IPS-18a (cell line): ENCODE measurements at regions not wholly inside any gene's neighbourhood (a gene's known extent, or its start where the extent isn't known, plus 50 kb on each side); places are given as distances from the start of the nearest gene placed in this dataset.

Source experiments
- H3K27ac ChIP-seq: one replicate; pipeline ENCODE4 v1.5.1; 2013; ENCODE audit warnings: low read length
- H3K27me3 ChIP-seq: one replicate; pipeline ENCODE4 v1.6.1; 2013; ENCODE audit warnings: mild to moderate bottlenecking, low read length; ENCODE audit not compliant: control insufficient read depth, insufficient read depth
- H3K36me3 ChIP-seq: one replicate; pipeline ENCODE4 v1.6.1; 2013; ENCODE audit warnings: low read depth, low read length; ENCODE audit not compliant: control insufficient read depth
- H3K4me1 ChIP-seq: one replicate; pipeline ENCODE4 v1.6.1; 2013; ENCODE audit warnings: low read depth, low read length; ENCODE audit not compliant: control insufficient read depth
- H3K4me3 ChIP-seq: one replicate; pipeline ENCODE4 v1.5.1; 2013; ENCODE audit warnings: low read length
- H3K9ac ChIP-seq: one replicate; pipeline ENCODE4 v1.6.1; 2013; ENCODE audit warnings: mild to moderate bottlenecking, low read length, moderate library complexity
- H3K9me3 ChIP-seq: one replicate; pipeline ENCODE4 v1.6.1; 2013; ENCODE audit warnings: low read depth, low read length; ENCODE audit not compliant: control insufficient read depth

DNA sequence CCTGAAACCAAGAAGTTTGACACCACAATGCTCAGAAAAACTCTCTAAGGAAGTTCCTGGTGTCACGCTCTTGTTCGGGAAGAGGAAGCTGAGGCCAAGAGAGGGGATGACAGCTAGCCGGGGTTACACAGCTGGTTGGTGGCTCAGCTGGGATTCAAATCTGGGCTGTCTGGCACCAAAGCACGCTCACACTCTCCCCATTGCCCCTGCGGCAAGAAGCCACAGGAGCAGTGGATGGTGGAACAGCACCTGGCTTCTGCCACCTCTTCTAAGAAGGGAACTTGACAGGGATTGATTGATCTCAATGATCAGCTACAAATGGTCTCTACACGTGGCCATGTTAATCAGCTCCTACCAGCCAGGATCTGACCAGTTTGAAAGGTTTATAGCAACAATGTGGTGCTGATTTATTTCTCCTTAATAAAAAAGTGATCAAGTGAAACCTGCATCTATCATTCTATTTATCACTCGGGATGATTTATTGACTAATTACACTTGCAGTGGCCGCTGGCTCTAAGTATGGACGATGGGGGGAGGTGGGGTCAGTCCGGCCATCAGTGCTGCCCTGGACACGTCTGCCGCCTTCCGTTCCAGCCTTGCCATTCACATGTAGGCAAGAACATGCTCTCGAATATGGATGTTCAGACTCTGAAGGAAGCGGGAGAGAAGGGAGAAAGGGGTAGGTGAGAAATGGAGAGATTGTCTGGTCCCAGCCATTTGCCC, 71.9 kb upstream of the TOP1 start:
- Histone ChIP-seq H3K27me3 (no peaks in the 10 kb centered on the region), H3K9me3 (no peaks in the 10 kb centered on the region), H3K36me3 (no peaks in the 10 kb centered on the region), H3K9ac (no peak overlapping the region), H3K4me3 (no peak overlapping the region), H3K27ac (no peak overlapping the region), H3K4me1 (peaks cover 4% of the 10 kb centered on the region)

DNA sequence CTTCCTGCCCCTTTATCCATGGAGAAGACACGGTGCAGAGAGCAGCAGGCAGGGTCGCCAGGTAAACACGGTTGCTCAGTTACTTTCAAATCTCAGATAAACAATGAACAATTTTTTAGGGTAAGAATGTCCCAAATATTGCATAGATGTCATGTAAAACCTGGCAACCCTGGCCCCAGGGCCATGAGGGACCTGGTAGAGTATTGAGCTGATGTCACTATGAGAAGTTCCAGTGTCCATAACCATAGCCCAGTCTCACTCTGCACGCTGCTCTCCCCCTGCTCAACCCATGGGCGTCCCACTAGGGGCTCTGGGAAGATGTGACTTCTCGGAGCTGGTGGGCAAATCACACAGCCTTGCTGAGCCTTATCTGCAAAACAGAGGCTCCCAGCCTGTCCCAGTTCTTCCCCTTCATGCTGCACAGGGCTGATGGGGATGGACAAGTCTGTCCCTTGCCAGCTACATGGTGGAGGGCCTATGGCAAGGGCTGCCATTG, 71.3 kb upstream of the TOP1 start:
- H3K4me3 ChIP-seq, result no peak overlapping the region
- H3K27ac ChIP-seq, result no peak overlapping the region
- no peaks in the 10 kb centered on the region for H3K9me3 ChIP-seq
- no peaks in the 10 kb centered on the region for H3K4me1 ChIP-seq
- H3K9ac ChIP-seq, result no peak overlapping the region
- no peaks in the 10 kb centered on the region for H3K27me3 ChIP-seq
- H3K36me3 ChIP-seq, result no peaks in the 10 kb centered on the region

DNA sequence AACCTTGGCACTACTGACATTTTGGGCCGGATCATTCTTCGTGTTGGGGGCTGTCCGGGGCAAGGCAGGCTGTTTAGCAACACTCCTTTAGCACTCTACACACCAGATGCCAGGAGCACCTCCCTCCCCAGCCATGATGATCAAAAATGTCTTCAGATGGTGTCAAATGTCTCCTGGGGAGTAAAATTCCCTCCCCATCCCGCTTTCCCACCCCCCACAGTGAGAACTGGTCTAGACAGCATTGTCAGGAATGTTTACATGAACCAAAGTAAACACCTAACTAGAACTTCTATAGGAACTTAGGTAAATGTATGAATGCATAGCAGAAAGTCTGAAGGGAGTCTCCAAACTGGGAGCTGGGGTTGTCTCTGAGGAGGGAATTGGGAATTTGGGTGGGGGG, 70.0 kb upstream of the TOP1 start:
- Histone ChIP-seq H3K27ac (no peak overlapping the region), H3K27me3 (no peaks in the 10 kb centered on the region), H3K4me1 (no peaks in the 10 kb centered on the region), H3K36me3 (no peaks in the 10 kb centered on the region), H3K4me3 (no peak overlapping the region), H3K9ac (no peak overlapping the region), H3K9me3 (no peaks in the 10 kb centered on the region)

DNA sequence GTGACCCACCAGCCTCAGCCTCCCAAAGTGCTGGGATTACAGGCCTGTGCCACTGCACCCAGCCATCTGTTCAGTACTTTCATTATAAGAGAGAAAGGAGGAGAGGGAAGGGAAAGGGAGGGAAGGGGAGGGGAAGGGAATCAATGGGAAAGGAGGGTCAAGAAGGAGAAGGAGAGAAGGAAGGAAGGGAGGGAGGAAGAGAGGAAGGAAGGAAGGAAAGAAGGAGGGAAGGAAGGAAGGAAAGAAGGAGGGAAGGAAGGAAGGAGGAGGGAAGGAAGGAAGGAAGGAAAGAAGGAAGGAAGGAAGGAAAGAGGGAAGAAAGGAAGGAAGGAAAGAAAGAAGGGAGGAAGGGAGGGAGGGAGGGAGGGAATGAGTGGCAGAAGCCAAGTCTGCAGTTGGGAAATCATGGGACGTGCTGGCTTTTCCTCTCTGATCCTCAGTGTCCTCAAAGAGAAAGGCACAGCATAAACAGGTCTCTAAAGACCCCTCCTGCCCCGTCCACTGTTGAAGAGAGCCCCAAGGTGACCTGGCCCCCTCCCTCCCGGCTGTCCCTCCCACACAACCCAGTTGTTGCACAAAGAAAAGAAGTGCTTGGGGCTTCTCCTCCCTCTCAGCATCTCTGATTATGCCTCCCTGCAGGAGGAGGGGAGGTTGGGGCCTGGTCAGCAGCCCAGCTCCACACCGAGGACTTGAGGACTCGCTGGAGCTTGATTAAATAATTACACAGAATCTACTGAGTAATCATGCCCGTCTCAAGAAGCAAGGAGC, 69.1 kb upstream of the TOP1 start:
- Histone ChIP-seq H3K9me3 (no peaks in the 10 kb centered on the region), H3K36me3 (no peaks in the 10 kb centered on the region), H3K27me3 (no peaks in the 10 kb centered on the region), H3K4me3 (no peak overlapping the region), H3K27ac (no peak overlapping the region), H3K9ac (no peak overlapping the region), H3K4me1 (no peaks in the 10 kb centered on the region)

DNA sequence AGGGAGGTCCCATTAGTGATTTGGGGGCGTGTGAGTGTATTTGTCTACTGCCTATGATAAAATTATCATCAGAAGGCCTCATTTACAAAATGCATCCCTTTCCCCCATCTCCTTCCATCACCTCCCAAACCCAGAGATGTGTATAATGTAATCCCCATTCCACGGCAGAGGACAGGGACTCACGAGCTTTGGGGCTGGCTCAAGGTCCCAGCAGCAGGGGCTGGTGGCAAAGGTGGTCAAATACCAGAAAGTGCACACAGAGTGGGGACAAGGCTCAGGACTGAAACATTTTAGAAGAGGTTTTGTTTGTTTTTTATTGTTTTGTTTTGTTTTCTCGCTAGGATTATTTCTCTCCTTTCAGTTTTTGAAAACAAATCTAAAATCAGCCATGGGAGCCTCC, 68.5 kb upstream of the TOP1 start:
- no peak overlapping the region for H3K9ac ChIP-seq
- H3K27ac ChIP-seq, result no peak overlapping the region
- no peaks in the 10 kb centered on the region for H3K36me3 ChIP-seq
- H3K4me3 ChIP-seq, result no peak overlapping the region
- no peaks in the 10 kb centered on the region for H3K27me3 ChIP-seq
- no peaks in the 10 kb centered on the region for H3K9me3 ChIP-seq
- H3K4me1 ChIP-seq, result no peaks in the 10 kb centered on the region

DNA sequence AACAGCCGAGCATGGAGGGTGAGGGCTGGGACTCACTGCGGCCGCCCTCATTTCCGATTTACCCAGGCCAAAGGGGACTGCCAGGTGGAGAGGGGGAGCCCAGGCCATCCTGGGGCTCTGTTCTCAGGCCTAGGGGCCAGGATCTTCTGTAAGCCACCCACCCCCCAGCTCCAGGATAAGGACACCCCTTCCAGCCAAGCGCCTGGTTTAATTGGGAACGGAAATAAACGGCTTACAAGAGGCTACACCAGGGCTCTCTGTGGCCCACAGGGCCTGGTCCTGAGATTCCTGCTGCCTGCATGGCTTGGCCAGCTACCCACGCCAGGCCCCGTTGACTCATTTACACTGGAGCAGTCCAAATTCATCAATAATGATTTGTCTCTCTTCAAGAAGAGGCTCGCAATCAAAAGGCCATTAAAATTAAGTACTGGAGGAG, 68.1 kb upstream of the TOP1 start:
- Histone ChIP-seq H3K36me3 (no peaks in the 10 kb centered on the region), H3K27ac (no peak overlapping the region), H3K9me3 (no peaks in the 10 kb centered on the region), H3K9ac (no peak overlapping the region), H3K4me1 (no peaks in the 10 kb centered on the region), H3K27me3 (no peaks in the 10 kb centered on the region), H3K4me3 (no peak overlapping the region)

DNA sequence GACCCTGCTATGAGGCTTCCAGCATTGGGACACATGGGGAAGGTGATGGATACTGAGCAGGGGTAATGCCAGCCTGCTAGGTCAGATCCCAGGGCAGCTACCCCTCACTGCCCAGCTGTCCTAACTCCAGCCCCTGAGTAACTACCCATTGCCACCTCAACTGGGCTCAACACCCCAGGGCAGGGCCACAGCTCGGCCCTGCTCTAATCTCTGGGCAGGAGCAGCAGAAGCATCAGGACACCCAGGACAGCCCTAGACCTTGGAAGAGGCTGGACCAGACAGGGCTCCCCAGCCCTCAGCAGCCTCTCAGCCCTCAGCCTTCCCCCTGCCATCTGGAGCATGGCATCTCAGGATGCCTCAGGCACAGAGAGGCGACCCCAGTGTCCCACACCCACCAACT, 67.4 kb upstream of the TOP1 start:
- no peak overlapping the region for H3K4me3 ChIP-seq
- no peaks in the 10 kb centered on the region for H3K36me3 ChIP-seq
- H3K9me3 ChIP-seq, result no peaks in the 10 kb centered on the region
- H3K9ac ChIP-seq, result no peak overlapping the region
- no peak overlapping the region for H3K27ac ChIP-seq
- H3K4me1 ChIP-seq, result no peaks in the 10 kb centered on the region
- H3K27me3 ChIP-seq, result no peaks in the 10 kb centered on the region

DNA sequence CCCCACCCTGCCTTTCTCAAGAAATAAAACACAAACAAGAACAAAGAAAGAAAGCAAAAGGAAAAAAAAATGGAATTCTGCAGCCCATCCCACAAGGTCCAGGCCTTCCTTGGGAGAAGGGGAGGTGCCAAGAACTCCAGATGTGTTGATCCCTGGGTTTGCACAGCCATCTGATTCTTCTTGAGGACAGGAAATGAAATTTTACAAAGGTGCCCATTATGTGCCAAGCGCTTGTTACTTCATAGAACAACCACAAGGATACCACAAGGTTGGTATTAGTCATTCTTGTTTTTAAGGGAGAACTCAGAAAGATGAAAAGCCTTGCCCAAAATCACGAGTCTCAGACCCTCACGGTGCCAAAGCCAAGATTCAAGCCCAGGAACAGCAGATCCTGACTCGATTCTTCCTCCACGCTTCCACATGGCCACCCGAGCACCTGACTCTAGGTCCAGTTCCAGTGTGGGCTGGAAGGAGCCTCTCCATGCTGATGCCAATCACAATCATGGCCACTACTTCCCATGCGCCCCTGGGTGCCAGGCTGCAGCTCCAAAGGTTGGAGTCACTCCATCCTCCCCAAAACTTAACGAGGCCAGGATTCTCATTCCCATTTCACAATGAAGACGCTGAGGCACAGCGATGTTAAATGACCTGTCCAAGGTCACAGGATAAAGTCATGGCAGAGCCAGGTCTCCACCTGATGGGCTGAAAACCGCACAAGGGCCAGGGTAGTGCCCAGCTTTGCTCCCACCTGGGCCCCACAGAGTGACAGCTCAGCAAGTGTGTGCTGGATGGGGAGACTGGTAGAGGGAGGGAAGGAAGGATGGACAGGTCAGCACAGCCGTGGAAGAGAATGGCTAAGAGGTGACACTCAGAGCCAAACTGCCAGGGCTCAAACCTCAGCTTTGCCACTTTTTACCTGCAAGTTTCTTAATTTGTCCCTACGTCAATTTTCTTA, 66.7 kb upstream of the TOP1 start:
- no peaks in the 10 kb centered on the region for H3K36me3 ChIP-seq
- H3K9ac ChIP-seq, result no peak overlapping the region
- no peak overlapping the region for H3K4me3 ChIP-seq
- H3K27me3 ChIP-seq, result no peaks in the 10 kb centered on the region
- no peaks in the 10 kb centered on the region for H3K9me3 ChIP-seq
- H3K4me1 ChIP-seq, result no peaks in the 10 kb centered on the region
- H3K27ac ChIP-seq, result no peak overlapping the region

DNA sequence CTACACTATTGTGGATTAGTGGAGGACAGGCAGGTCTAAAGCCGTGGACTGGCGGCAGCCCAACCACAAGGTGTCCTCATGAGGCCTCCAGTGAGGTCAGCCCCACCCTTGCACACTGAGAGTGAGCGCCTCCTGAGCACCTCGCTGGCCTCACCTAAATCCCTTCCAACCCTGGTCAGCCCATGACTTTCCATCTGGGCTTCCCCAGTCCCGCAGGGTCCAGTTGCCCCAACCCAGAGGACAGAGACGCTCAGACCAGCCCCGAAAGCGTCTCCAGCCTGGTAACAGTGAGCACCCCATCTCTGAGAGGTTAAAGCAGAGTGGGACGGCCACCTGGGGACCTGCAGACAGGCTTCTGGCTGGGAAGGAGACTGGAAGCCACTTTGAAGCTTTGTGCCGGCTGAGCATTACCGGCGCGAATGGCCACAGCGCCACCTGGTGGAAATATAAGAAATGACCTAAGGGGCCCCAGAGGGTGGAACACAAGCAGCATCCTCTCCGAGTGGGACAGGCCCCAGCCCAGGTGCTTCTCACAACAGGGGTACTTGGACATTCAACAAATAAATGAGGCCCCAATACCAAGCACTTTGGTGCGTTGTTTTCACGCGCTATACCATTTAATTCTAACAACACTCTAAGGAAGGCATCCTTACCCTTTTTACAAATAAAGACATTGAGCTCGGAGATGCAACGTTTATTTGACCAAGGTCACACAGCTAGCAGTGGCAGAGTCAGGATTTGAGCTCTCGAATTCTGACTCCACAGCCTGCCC, 65.7 kb upstream of the TOP1 start:
- H3K4me1 ChIP-seq, result no peaks in the 10 kb centered on the region
- H3K36me3 ChIP-seq, result no peaks in the 10 kb centered on the region
- H3K9me3 ChIP-seq, result no peaks in the 10 kb centered on the region
- no peak overlapping the region for H3K9ac ChIP-seq
- H3K27ac ChIP-seq, result no peak overlapping the region
- H3K4me3 ChIP-seq, result no peak overlapping the region
- H3K27me3 ChIP-seq, result no peaks in the 10 kb centered on the region

DNA sequence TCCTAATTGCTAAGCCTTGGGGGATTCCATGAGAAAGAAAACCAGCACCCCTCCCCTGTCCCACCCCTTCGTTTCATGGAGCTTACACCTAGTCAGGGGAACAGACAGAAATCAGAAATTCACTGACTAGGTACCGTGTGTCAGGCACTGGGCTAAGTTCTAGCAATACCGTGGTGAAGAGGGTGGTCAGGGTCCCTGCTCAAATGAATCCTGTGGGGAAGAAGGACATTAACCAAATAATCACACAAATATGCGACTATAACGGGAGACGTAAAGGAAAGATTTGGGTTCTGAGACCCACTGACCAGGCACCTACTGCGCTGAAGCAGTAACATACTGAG, 65.1 kb upstream of the TOP1 start:
- Histone ChIP-seq H3K4me3 (no peak overlapping the region), H3K9me3 (no peaks in the 10 kb centered on the region), H3K9ac (no peak overlapping the region), H3K27me3 (no peaks in the 10 kb centered on the region), H3K36me3 (no peaks in the 10 kb centered on the region), H3K27ac (no peak overlapping the region), H3K4me1 (no peaks in the 10 kb centered on the region)

DNA sequence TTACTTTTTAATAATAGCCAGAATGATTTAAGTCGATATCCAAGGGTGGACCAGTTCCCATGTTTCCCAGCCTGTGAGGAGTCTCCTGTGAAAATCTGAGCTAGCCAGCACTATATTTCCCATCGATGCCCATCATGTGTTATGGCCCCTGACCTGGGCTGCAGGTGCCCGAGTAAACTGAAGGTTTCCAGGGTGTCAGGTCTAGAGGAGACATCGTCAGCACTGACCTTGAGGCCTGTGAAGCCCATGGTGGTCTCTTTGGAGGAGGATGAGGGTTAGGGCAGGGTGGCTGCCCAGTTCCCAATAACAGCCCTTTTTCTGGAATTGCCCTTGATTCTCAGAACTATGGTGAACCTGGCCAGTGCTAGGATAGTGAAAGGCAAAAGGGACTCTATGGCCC, 63.0 kb upstream of the TOP1 start:
- Histone ChIP-seq H3K27ac (no peak overlapping the region), H3K9ac (no peak overlapping the region), H3K27me3 (no peaks in the 10 kb centered on the region), H3K4me3 (no peak overlapping the region), H3K36me3 (no peaks in the 10 kb centered on the region), H3K4me1 (no peaks in the 10 kb centered on the region), H3K9me3 (no peaks in the 10 kb centered on the region)
